GM12892 (cell line): ENCODE measurements at regions not wholly inside any gene's neighbourhood (a gene's known extent, or its start where the extent isn't known, plus 50 kb on each side); places are given as distances from the start of the nearest gene placed in this dataset.
"Not testable (repeated sequence)": the region's sequence is repeated elsewhere in the genome, so short reads cannot be mapped to it uniquely, and the experiment has no call there.

Experiments used
- DNase-seq: peaks from one replicate; pipeline ENCODE4 v3.0.0; 2011; ENCODE audit not compliant: insufficient read length
- FAIRE-seq: peaks from 2 replicates; lab custom pipeline; 2011; peaks lifted over from hg19 to GRCh38; lab: Jason Lieb, UNC
- POLR2A ChIP-seq: IDR thresholded peaks from 2 replicates; pipeline ENCODE4 v1.6.1; 2011; ENCODE audit warnings: low read depth, low read length, control low read depth
- POLR2AphosphoS5 ChIP-seq: IDR thresholded peaks from 2 replicates; pipeline ENCODE4 v1.6.1; 2011; ENCODE audit warnings: low read depth, low read length, control low read depth
- TAF1 ChIP-seq: IDR thresholded peaks from 2 replicates; pipeline ENCODE4 v1.6.1; 2011; ENCODE audit warnings: low read depth, mild to moderate bottlenecking, control low read depth, low read length, borderline replicate concordance

DNA sequence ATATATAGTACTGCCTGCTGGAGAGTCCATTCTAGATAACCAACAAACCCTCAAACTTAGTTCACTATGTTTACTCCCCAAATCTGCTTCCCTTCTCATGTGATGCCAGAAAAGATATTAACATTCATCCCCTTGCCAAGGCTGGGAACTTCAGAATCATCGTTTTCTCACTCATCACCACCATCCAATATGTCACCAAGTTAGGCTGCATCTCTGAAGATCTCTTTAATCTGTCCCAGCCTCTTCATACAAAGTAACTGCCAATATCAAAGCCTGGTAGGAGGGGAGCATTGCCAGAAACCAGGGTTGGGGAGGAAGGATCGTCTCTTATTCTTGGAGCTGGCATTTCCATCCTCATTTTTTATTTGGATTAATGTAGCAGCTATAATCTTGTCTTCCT is 71.6 kb downstream of the XCL2 start:
- DNase-seq (no peak), FAIRE-seq (no peak)
- TF ChIP-seq TAF1 (no peak), POLR2A (no peak), POLR2AphosphoS5 (no peak)

DNA sequence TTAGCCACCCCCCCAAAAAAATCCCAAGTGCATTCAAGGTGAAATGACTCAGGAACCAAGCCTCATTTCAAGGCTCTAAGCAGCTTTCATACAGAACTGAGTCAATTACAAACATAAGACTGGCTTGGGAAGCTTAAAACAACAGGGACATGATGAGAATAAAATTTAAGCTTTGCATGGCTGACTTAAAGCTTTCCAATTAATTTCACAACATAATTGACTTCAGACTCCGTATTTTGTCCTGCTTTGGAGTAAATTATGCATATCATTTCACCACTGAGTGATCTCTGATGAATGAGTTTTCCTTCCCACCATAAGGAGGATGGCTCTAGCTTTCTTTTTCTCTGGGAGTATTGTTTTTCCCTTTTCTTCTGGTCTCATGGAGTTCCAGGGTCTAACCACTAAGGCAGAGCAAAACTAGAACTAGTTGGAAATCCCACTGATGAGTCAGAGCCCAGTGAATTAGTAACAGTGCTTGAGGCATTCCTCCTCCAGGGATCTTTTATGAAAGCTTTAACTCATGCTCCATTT is 72.8 kb downstream of the XCL2 start:
- DNase-seq (no peak), FAIRE-seq (no peak)
- no peak for TF ChIP-seq POLR2AphosphoS5
- TF ChIP-seq POLR2A: no peak
- TF ChIP-seq TAF1: no peak

DNA sequence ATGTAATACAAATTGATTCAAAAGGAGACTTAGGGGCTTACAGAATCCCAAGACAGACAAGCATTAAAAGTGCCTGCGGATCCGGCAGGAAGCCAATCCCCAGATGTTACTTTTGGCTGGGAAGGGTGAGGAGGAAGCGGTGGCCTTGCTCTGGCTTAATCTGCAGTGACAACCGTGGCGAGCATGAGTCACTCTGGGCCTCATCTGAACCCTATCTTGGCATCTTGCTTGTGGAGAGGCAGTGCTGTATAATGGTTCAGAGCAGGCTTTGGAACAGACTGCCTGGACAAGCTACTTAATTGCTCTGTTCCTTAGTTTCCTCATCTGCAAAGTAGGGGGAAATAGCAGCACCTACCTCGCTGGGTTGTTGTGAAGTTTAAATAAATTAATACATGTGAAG is 74.1 kb downstream of the XCL2 start:
- FAIRE-seq: no peak
- DNase-seq: no peak
- TF ChIP-seq POLR2AphosphoS5 (no peak), TAF1 (no peak), POLR2A (no peak)

DNA sequence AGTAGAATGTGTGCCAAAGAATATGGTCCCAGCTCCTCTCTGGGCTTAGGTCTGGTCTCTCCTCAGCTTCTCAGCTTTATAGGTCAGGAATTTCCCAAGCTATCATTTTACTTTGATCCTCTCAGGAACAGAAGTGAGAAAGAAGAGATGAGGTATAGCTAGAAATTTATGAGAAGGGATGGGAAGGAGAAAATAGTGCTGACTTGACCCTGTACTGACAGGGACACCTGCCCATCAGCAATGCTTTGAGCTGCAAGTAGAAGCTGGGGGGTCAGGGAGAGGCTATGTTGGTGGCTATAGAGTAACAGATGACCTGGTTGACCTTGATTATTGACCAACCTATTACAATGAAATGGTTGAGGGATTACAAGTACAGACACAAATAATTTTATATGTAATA is 75.0 kb downstream of the XCL2 start:
- TF ChIP-seq POLR2A (no peak), POLR2AphosphoS5 (no peak), TAF1 (no peak)
- no peak for FAIRE-seq
- DNase-seq: no peak

DNA sequence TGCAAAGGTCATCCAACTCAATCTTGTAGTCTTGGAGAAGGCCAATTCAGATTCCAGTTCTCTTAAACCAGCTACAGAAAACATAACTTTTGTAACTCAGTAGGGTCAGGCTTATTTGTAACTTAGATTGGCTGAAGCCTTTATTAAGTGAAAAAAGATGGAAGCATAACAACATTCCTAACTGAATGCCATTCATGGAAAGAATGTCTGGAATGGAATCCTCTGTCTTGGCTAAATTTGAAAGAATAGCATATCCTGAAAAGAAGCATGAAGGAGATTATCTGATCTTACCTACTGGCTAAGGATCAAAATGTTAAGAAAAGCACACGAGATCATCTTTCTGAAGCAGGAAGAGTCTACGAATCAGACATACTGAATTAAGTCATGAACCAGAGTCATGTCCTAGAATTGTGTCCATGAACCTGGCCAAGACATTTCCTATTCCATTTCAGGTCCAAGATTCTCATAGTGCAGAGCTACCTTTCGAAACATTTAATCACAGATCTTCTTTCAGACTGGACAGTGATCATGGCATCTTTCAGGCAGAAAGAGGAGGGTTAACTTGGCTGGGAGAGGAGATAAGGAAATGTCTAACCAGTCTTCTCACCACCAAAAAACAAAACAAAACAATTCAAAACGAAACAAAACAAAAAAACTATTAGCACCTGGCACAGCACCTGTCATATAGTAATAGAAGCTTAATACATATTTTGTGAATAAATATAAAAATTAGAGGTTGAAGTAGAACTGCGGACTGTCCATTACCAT is 75.6 kb downstream of the XCL2 start:
- no peak for DNase-seq
- TF ChIP-seq POLR2A (no peak), TAF1 (no peak), POLR2AphosphoS5 (no peak)
- FAIRE-seq: peak; percentile 72

DNA sequence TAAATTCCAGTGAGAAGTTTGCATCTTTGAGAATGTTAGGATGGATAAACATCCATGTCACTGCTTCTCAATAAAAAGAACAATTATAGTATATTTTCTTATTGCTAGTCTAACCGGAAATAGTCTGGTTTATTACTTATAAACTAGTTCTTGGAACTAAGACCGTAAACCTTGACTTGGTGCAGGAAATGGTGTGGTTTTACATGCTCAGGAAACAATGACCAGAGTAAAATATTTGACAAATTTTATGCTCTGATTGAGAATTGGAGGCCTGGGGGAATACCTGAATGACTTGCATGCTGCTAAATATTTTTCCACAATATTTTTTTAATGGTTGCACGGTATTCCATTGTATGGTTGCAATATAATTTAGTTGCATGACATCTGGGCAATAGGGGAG is 76.3 kb downstream of the XCL2 start:
- TF ChIP-seq TAF1 (no peak), POLR2A (no peak), POLR2AphosphoS5 (no peak)
- DNase-seq: no peak
- no peak for FAIRE-seq

DNA sequence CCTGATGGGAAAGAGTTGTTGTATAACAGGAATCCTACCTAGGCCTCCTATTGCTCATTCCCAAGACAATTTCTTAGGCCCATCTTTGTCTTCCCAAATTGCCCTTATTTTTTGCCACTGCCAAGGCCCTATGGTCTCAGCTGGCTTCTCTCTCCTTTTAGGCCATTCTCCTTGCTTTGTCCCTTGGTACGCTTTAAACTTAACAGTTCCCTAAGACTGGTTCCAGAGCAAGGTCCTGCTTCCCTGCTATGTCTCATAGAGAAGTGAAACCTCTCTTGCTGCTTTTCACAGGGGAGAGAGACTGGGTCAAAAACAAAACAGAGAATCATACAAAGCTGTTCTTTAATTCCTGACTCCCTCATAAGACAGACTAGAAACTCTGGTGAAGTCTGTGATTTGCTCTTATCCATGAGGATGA is 77.1 kb downstream of the XCL2 start:
- no peak for TF ChIP-seq POLR2AphosphoS5
- no peak for TF ChIP-seq POLR2A
- no peak for TF ChIP-seq TAF1
- DNase-seq (no peak), FAIRE-seq (peak; percentile 74)

DNA sequence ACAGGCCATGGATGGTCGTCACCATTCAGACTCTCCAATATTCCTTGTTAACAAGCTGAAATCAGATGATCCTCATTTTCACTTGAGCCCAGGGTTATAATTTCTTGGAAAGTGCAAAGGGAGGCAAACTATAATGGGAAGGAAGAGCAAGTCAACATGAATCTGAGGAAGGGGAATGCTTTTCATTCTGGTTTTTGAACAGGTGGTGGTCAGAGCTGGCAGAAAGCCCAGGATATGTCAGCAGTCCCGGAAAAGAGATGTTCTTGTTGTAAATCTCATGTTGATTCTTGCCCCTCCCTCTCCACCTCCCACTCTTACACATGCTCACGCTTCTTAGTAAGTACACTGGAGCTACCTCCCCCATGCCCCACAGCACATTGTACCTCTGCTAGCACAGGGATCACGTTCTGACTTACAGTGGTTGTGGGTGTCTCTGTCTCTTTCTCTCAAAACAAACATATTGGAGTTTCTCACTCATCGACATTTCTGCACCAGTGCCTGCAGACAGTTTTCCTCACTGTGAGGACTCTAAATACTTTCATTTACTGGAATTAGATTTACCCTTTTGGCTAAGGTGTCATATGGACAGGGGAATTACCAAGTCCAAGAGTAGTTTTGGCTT is 77.6 kb downstream of the XCL2 start:
- TF ChIP-seq POLR2AphosphoS5: no peak
- DNase-seq (no peak), FAIRE-seq (peak; percentile 74)

DNA sequence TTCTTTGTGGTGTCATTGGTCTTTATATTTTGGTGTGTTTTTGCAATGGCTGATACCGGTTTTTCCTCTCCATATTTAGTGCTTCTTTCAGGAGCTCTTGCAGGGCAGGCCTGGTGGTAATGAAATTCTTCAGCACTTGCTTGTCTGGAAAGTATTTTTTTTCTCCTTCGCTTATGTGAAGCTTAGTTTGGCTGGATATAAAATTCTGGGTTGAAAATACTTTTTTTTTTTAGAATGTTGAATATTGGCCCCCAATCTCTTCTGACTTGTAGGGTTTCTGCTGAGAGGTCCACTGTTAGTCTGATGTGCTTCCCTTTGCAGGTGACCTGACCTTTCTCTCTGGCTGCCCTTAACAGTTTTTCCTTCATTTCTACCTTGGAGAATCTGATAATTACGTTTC is 82.7 kb downstream of the XCL2 start:
- not testable (repeated sequence) for DNase-seq, FAIRE-seq

DNA sequence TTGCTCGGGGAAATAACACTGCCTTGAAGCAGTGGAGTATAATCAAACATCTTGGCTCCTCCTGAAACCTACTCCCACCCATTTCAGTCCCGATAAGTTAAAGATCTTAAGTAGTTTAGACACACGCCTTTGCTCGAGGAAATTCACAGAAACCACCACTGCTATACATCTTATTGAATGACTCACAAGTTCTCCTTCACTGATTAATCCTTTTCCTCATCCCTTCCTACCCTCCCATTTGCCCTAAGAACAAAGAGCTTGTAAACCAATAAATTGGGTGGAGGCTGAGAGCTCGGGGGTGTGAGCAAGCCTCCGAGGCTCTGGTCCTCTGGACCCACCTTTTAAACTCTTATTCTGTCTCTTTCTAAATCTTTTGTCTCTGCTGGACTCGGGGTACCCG is 86.5 kb downstream of the XCL2 start:
- not testable (repeated sequence) for DNase-seq, FAIRE-seq

DNA sequence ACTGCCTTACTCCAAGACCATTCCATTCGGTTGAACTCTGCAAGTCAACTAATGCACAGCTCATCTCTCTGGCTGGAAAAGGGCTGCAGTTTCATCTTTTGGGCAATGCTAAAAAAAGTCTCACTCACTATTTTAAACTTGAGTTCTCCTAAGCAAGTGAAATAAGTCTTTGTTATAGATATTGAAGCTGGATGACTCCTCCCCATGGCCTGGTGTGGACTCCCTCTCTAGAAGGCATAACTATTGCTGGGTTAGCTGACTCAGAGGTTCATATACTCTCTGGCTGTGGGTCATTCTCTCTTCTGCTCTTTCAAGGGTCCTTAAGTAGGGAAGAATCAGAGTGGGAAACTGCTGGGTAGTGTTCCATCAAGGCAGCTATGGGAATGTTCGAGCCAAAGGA is 88.0 kb downstream of the XCL2 start:
- DNase-seq: no peak
- no peak for TF ChIP-seq POLR2AphosphoS5
- TF ChIP-seq TAF1: no peak
- TF ChIP-seq POLR2A: no peak
- FAIRE-seq: no peak

DNA sequence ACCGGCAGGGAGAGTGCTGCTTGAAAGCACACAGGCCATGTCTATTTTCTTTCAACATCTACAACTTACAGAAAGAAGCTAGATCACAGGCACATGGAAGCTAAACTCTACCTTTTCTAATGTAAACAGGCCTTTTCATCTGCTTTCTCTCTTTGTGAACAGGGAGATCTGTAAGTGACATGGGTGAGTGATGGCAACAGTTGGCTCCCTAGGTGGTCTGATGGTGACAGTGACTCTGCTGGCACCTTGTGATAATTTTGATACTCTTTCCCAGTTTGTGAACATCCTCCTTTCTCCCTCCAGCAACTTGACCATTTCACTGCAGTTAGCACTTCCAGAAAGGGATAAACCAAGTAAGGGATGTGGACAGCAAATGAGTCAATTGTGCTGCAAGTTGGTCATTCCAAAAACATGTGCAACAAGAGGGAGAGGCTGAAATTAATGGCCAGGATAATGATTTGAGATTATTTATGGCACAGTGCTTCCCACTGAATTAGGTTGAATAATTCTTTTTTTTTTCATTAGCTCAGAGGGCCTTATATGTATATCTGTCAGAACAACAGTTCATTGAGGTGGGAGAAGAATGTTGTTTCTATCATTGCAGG is 89.5 kb downstream of the XCL2 start:
- TF ChIP-seq TAF1 (no peak), POLR2AphosphoS5 (no peak), POLR2A (no peak)
- no peak for FAIRE-seq
- no peak for DNase-seq

DNA sequence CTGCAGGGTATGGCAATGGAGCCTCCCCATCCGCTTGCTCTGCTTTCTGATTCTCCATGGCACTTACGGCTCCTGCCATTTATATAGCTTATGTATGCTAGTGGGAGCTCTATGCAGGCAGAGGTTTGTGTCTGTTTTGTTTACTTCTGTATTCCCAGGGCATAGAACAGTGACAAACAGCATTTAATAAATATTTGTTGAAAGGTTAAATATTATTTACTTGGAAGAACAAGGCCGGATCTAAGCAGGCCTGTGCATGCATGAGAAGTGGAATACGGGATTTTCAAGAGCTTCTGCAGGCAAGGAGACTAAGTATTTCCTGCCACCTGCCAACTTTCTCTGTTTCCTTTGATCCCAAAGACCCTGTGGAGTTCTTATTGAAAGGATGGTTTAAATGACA is 90.7 kb downstream of the XCL2 start:
- DNase-seq (no peak), FAIRE-seq (no peak)
- TF ChIP-seq TAF1 (no peak), POLR2AphosphoS5 (no peak), POLR2A (no peak)
